Peyer's patch (tissue), 4 donors: ENCODE measurements at regions not wholly inside any gene's neighbourhood (a gene's known extent, or its start where the extent isn't known, plus 50 kb on each side); places are given as distances from the start of the nearest gene placed in this dataset.

Experiments used
- CTCF ChIP-seq, 6 experiments: fragments of 450-650 bp in 4 of 6; fragments of 200-600 bp in 2 of 6; sonication (generic) in 1 of 6; IDR thresholded peaks; one replicate each; pipeline ENCODE4 v1.5.1; 2017 to 2019; ENCODE audit warnings: antibody characterized with exemption in 6 of 6, mild to moderate bottlenecking in 3 of 6, moderate library complexity in 1 of 6
- POLR2A ChIP-seq, 2 donors: fragments of 450-650 bp; IDR thresholded peaks; one replicate each; pipeline ENCODE4 v1.5.1; 2017; ENCODE audit warnings: antibody characterized with exemption in 2 of 2, mild to moderate bottlenecking in 2 of 2, moderate library complexity in 2 of 2

GRCh38 chrX:78532363-78532762, 126.8 kb downstream of the RTL3 start:
- no peak for TF ChIP-seq CTCF (IDR thresholded peaks at IDR 0.05)
- TF ChIP-seq POLR2A (IDR thresholded peaks at IDR 0.05): no peak
